SK-N-SH (cell line): ENCODE measurements at regions not wholly inside any gene's neighbourhood (a gene's known extent, or its start where the extent isn't known, plus 50 kb on each side); places are given as distances from the start of the nearest gene placed in this dataset.

ENCODE experiments used
- CTCF ChIA-PET: fragments of 300-600, 350-600 bp; formaldehyde crosslinking; extraction: SDS; loops from one replicate; lab custom pipeline; 2021; lab: Yijun Ruan, JAX
- POLR2A ChIA-PET: fragments of 350-600 bp; sonication (Branson Sonifier 250); formaldehyde crosslinking; extraction: SDS; loops from one replicate; lab custom pipeline; 2020; ENCODE audit warnings: antibody characterized with exemption, inconsistent platforms; lab: Yijun Ruan, JAX
- DNase-seq: peaks from one replicate; pipeline ENCODE4 v3.0.0; 2012
- H2AFZ ChIP-seq: fragments of 200-600 bp; sonication (generic); 2 replicates; pipeline ENCODE4 v1.8.1; 2016; ENCODE audit warnings: antibody characterized with exemption, mild to moderate bottlenecking, low read depth
- H3F3A ChIP-seq: fragments of 200-600 bp; sonication (generic); replicated peaks from 2 replicates; pipeline ENCODE3; 2016; ENCODE audit warnings: antibody characterized with exemption, mild to moderate bottlenecking; ENCODE audit not compliant: insufficient read depth
- H3K27ac ChIP-seq, 2 experiments: fragments of 200-500 bp in 1 of 2; fragments of 200-600 bp in 1 of 2; sonication (Bioruptor generic) in 1 of 2; sonication (generic), shearing (Covaris generic) in 1 of 2; 2 replicates each; pipeline versions ENCODE4 v1.5.1 to v1.6.1; 2014 to 2016; ENCODE audit warnings: low read depth in 2 of 2, inconsistent platforms in 1 of 2, low read length in 1 of 2, mild to moderate bottlenecking in 1 of 2, mixed read lengths in 1 of 2
- H3K27me3 ChIP-seq: fragments of 200-600 bp; sonication (generic), shearing (Covaris generic); 2 replicates; pipeline ENCODE4 v1.6.1; 2016; ENCODE audit warnings: mixed run types; ENCODE audit not compliant: insufficient read depth
- H3K36me3 ChIP-seq, 2 experiments: fragments of 200-500 bp in 1 of 2; fragments of 200-600 bp in 1 of 2; sonication (Bioruptor generic) in 1 of 2; sonication (generic) in 1 of 2; replicated peaks in 1 of 2; 2 replicates each; pipeline versions ENCODE3 to v1.5.1; 2014 to 2016; ENCODE audit warnings: low read length in 1 of 2, mild to moderate bottlenecking in 1 of 2; ENCODE audit not compliant: insufficient read depth in 2 of 2, control insufficient read depth in 1 of 2
- H3K4me1 ChIP-seq, 2 experiments: fragments of 200-500 bp in 1 of 2; fragments of 200-600 bp in 1 of 2; sonication (Bioruptor generic) in 1 of 2; sonication (generic), shearing (Covaris generic) in 1 of 2; 2 replicates each; pipeline versions ENCODE4 v1.5.1 to v1.6.1; 2014 to 2016; ENCODE audit warnings: low read depth in 1 of 2, low read length in 1 of 2, mixed run types in 1 of 2; ENCODE audit not compliant: insufficient read depth in 2 of 2, control insufficient read depth in 1 of 2
- H3K4me2 ChIP-seq: fragments of 200-600 bp; sonication (generic), shearing (Covaris generic); 2 replicates; pipeline ENCODE4 v1.6.1; 2017; ENCODE audit warnings: mixed run types
- H3K4me3 ChIP-seq, 2 experiments: fragments of 200-500 bp in 1 of 2; fragments of 200-600 bp in 1 of 2; sonication (Bioruptor generic) in 1 of 2; sonication (generic), shearing (Covaris generic) in 1 of 2; 2 replicates each; pipeline versions ENCODE4 v1.5.1 to v1.8.1; 2014 to 2016; ENCODE audit warnings: low read depth in 2 of 2, inconsistent platforms in 1 of 2, low read length in 1 of 2, mild to moderate bottlenecking in 1 of 2, mixed read lengths in 1 of 2, moderate library complexity in 1 of 2
- H3K79me2 ChIP-seq: fragments of 200-600 bp; sonication (generic); 2 replicates; pipeline ENCODE4 v1.8.1; 2017; ENCODE audit warnings: mild to moderate bottlenecking; ENCODE audit not compliant: insufficient read depth
- H3K9ac ChIP-seq: fragments of 200-600 bp; sonication (generic); 2 replicates; pipeline ENCODE4 v1.6.1; 2017; ENCODE audit warnings: mixed run types
- H3K9me2 ChIP-seq: fragments of 200-600 bp; sonication (generic); 2 replicates; pipeline ENCODE4 v1.6.1; 2017; ENCODE audit warnings: mixed run types
- H3K9me3 ChIP-seq: fragments of 200-600 bp; sonication (generic); 2 replicates; pipeline ENCODE4 v1.6.1; 2017; ENCODE audit warnings: mixed run types, mild to moderate bottlenecking, moderate library complexity
- H4K20me1 ChIP-seq: fragments of 200-600 bp; sonication (generic); 2 replicates; pipeline ENCODE4 v1.6.1; 2017; ENCODE audit warnings: mild to moderate bottlenecking, mixed run types; ENCODE audit not compliant: insufficient read depth
- CTCF ChIP-seq: fragments of 200-600 bp; sonication (generic); IDR thresholded peaks from 2 replicates; pipeline ENCODE4 v1.6.1; 2017; ENCODE audit warnings: antibody characterized with exemption, mild to moderate bottlenecking, moderate library complexity
- ELF1 ChIP-seq: IDR thresholded peaks from 2 replicates; pipeline ENCODE4 v1.4.0; 2012
- FOXM1 ChIP-seq: IDR thresholded peaks from 2 replicates; pipeline ENCODE4 v1.4.0; 2012; ENCODE audit warnings: low read depth, mild to moderate bottlenecking
- GATA2 ChIP-seq: sonication (generic); formaldehyde crosslinking; IDR thresholded peaks from 2 replicates; pipeline ENCODE4 v1.5.0; 2020; ENCODE audit warnings: mild to moderate bottlenecking, missing genetic modification reagents
- IRF3 ChIP-seq: fragments of 150-350 bp; IDR thresholded peaks from 2 replicates; pipeline ENCODE4 v1.6.1; 2016; ENCODE audit warnings: mild to moderate bottlenecking, low read depth, low read length
- JUND ChIP-seq: IDR thresholded peaks from 2 replicates; pipeline ENCODE4 v1.4.0; 2012
- MXI1 ChIP-seq: IDR thresholded peaks from 2 replicates; pipeline ENCODE4 v1.6.1; 2012; ENCODE audit warnings: mild to moderate bottlenecking, low read depth, low read length, improper control_type of control experiment
- RAD21 ChIP-seq: IDR thresholded peaks from 2 replicates; pipeline ENCODE4 v1.6.1; 2012; ENCODE audit warnings: mild to moderate bottlenecking, low read length
- RCOR1 ChIP-seq: fragments of 150-350 bp; IDR thresholded peaks from 2 replicates; pipeline ENCODE4 v1.6.1; 2017; ENCODE audit warnings: antibody characterized with exemption, low read length
- REST ChIP-seq: IDR thresholded peaks from 2 replicates; pipeline ENCODE4 v1.6.1; 2012; ENCODE audit warnings: mild to moderate bottlenecking, low read depth, low read length, moderate library complexity
- SIN3A ChIP-seq: IDR thresholded peaks from 2 replicates; pipeline ENCODE4 v1.6.1; 2012; ENCODE audit warnings: low read depth, mild to moderate bottlenecking, low read length, moderate library complexity, borderline replicate concordance
- SMC3 ChIP-seq: IDR thresholded peaks from 2 replicates; pipeline ENCODE4 v1.6.1; 2012; ENCODE audit warnings: low read depth, low read length, improper control_type of control experiment
- WGBS: methylation state at CpG from one replicate; pipeline ENCODE4 v1.1.6; 2017; ENCODE audit warnings: low lambda C conversion rate; 5-methylcytosine and 5-hydroxymethylcytosine counted together
- TF ChIP-seq, protein P1 (sequence below): fragments of 150-350 bp; IDR thresholded peaks from 2 replicates; pipeline ENCODE4 v1.6.1; 2017; ENCODE audit warnings: antibody characterized with exemption, low read length, low read depth, borderline replicate concordance

- 3% methylated on average over 2 of the region's 2 CpGs for WGBS
- ChIA-PET CTCF (interaction anchor here (0.6 to 1.0 kb wide), 3 partner anchors 11 to 1815 kb away, joined by 3 to 4 read pairs (median 3); no protein-coding TSS in a partner anchor), POLR2A (no interaction called here)
- Histone ChIP-seq H3K27me3 (no peaks in the 10 kb centered on the region), H3K9me3 (no peaks in the 10 kb centered on the region), H2AFZ (no peak overlapping the region), H3K4me2 (no peak overlapping the region), H3K4me3 (no peak overlapping the region), H4K20me1 (no peaks in the 10 kb centered on the region), H3F3A (no peaks in the 10 kb centered on the region), H3K27ac (no peak overlapping the region), H3K4me1 (no peaks in the 10 kb centered on the region), H3K9me2 (no peaks in the 10 kb centered on the region), H3K36me3 (no peaks in the 10 kb centered on the region), H3K9ac (no peak overlapping the region), H3K79me2 (no peaks in the 10 kb centered on the region)
- DNase-seq = no peak
- no peak for TF ChIP-seq SIN3A
- TF ChIP-seq MXI1 = no peak
- TF ChIP-seq ELF1 = no peak
- no peak for TF ChIP-seq FOXM1
- TF ChIP-seq CTCF = no peak
- TF ChIP-seq RCOR1 = no peak
- no peak; the same call in 1 of the 2 replicates for TF ChIP-seq GATA2 (CRISPR knock-in tag)
- TF ChIP-seq JUND = no peak
- TF ChIP-seq REST = no peak
Observed at GRCh38 chr4:60195256-60195655, 1004.9 kb upstream of the ADGRL3 start.

- TF ChIP-seq SMC3 (peak; percentile 76), IRF3 (no peak), RAD21 (peak; percentile 87), CTCF (peak; percentile 97)
- TF ChIP-seq, protein P1, sequence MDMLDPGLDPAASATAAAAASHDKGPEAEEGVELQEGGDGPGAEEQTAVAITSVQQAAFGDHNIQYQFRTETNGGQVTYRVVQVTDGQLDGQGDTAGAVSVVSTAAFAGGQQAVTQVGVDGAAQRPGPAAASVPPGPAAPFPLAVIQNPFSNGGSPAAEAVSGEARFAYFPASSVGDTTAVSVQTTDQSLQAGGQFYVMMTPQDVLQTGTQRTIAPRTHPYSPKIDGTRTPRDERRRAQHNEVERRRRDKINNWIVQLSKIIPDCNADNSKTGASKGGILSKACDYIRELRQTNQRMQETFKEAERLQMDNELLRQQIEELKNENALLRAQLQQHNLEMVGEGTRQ = no peak
- WGBS = 2% methylated on average over 3 of the region's 3 CpGs
- no peaks in the 10 kb centered on the region for H3K27me3 ChIP-seq
- ChIA-PET POLR2A (no interaction called here), CTCF (interaction anchor here (0.7 to 1.3 kb wide), 3 partner anchors 15 to 953 kb away, joined by 4 to 7 read pairs (median 4); no protein-coding TSS in a partner anchor)
- no peaks in the 10 kb centered on the region for H3K79me2 ChIP-seq
- H3K9me2 ChIP-seq = no peaks in the 10 kb centered on the region
- no peak overlapping the region; a peak in 1 of 4 replicates for H3K4me3 ChIP-seq
- no peaks in the 10 kb centered on the region for H3K4me1 ChIP-seq
- H3K27ac ChIP-seq = no peak overlapping the region
- no peaks in the 10 kb centered on the region for H3F3A ChIP-seq
- H4K20me1 ChIP-seq = no peaks in the 10 kb centered on the region
- DNase-seq = peak; percentile 27
- H3K36me3 ChIP-seq = no peaks in the 10 kb centered on the region
- no peak overlapping the region for H3K4me2 ChIP-seq
- no peak overlapping the region for H2AFZ ChIP-seq
- H3K9ac ChIP-seq = no peak overlapping the region
- H3K9me3 ChIP-seq = no peaks in the 10 kb centered on the region
Observed at GRCh38 chr4:60201052-60201673, 999.0 kb upstream of the ADGRL3 start.
